ENCODE measurements at regions not wholly inside any gene's neighbourhood (a gene's known extent, or its start where the extent isn't known, plus 50 kb on each side); places are given as distances from the start of the nearest gene placed in this dataset.

DNA sequence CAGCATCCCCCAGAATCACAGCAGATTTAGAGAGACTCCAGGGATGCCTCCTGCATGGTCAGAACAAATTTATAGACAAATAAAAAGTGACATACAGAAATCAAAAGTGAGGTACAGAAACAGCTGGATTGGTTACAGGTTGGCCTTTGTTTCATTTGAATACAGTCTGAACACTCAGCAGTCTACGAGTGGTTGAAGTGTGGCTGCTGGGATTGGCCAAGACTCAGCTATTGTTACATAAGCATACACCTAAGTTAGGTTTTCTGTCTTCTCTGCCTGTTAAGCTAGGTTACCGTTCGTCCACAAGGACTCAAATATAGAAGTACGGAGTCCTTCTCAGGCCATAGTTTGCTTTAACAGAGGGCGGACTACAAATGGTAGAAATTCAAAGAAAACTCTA, 262.4 kb upstream of the SLC14A2 start:
- 83 to 89% methylated on average over 1 to 5 of the region's 5 CpGs for WGBS, 2 donors (ENCODE audit: low coverage in 1 of 2)
- Histone ChIP-seq H3K4me3 (no peak overlapping the region), H3K4me1 (no peaks in the 10 kb centered on the region), H3K9me3 (no peaks in the 10 kb centered on the region), H3K27me3 (no peaks in the 10 kb centered on the region), H3K36me3 (no peaks in the 10 kb centered on the region), H3K27ac (no peak overlapping the region)
- TF ChIP-seq EP300 (IDR thresholded peaks at IDR 0.05; ENCODE audit: low read depth) (no peak), POLR2A (IDR thresholded peaks at IDR 0.05) (no peak), POLR2AphosphoS5 (IDR thresholded peaks at IDR 0.05) (no peak)
- TF ChIP-seq, protein P1, sequence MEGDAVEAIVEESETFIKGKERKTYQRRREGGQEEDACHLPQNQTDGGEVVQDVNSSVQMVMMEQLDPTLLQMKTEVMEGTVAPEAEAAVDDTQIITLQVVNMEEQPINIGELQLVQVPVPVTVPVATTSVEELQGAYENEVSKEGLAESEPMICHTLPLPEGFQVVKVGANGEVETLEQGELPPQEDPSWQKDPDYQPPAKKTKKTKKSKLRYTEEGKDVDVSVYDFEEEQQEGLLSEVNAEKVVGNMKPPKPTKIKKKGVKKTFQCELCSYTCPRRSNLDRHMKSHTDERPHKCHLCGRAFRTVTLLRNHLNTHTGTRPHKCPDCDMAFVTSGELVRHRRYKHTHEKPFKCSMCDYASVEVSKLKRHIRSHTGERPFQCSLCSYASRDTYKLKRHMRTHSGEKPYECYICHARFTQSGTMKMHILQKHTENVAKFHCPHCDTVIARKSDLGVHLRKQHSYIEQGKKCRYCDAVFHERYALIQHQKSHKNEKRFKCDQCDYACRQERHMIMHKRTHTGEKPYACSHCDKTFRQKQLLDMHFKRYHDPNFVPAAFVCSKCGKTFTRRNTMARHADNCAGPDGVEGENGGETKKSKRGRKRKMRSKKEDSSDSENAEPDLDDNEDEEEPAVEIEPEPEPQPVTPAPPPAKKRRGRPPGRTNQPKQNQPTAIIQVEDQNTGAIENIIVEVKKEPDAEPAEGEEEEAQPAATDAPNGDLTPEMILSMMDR (IDR thresholded peaks at IDR 0.05): no peak
- no peak for DNase-seq
- intact Hi-C loops (cut with DNase I; ENCODE audit: low total_unique reads) (no loop called here), in situ Hi-C loops (cut with MboI; ENCODE audit: low pct_ligation_motif_present in 1 of 4, low pct_unique_long_range_greater_than_20kb in 1 of 4, low sequenced_read_pairs in 3 of 4) (no loop called here)

GRCh38 chr18:45353530-45353929, 261.7 kb upstream of the SLC14A2 start:
- in situ Hi-C loops (cut with MboI; ENCODE audit: low pct_ligation_motif_present in 1 of 4, low pct_unique_long_range_greater_than_20kb in 1 of 4, low sequenced_read_pairs in 3 of 4) (no loop called here), intact Hi-C loops (cut with DNase I; ENCODE audit: low total_unique reads) (no loop called here)
- 56 to 83% methylated on average over 1 to 2 of the region's 2 CpGs for WGBS, 2 donors (ENCODE audit: low coverage in 1 of 2)
- Histone ChIP-seq H3K4me3 (no peak overlapping the region), H3K4me1 (no peaks in the 10 kb centered on the region), H3K27ac (no peak overlapping the region), H3K36me3 (no peaks in the 10 kb centered on the region), H3K27me3 (no peaks in the 10 kb centered on the region), H3K9me3 (no peaks in the 10 kb centered on the region)
- no peak for DNase-seq
- no peak for TF ChIP-seq POLR2A (IDR thresholded peaks at IDR 0.05)
- TF ChIP-seq, protein P1 (IDR thresholded peaks at IDR 0.05): no peak
- TF ChIP-seq POLR2AphosphoS5 (IDR thresholded peaks at IDR 0.05): no peak
- TF ChIP-seq EP300 (IDR thresholded peaks at IDR 0.05; ENCODE audit: low read depth): no peak

GRCh38 chr18:45355944-45356520, 259.2 kb upstream of the SLC14A2 start:
- TF ChIP-seq, protein P1 (IDR thresholded peaks at IDR 0.05): no peak
- TF ChIP-seq EP300 (IDR thresholded peaks at IDR 0.05; ENCODE audit: low read depth) (no peak), POLR2A (IDR thresholded peaks at IDR 0.05) (no peak), POLR2AphosphoS5 (IDR thresholded peaks at IDR 0.05) (no peak)
- no peaks in the 10 kb centered on the region for H3K36me3 ChIP-seq
- intact Hi-C loops (cut with DNase I; ENCODE audit: low total_unique reads): no loop called here
- H3K27me3 ChIP-seq: no peaks in the 10 kb centered on the region
- peaks cover 0 to 6% (median 3%) of the 10 kb centered on the region in 4 donors for H3K4me1 ChIP-seq
- H3K27ac ChIP-seq: no peak overlapping the region
- in situ Hi-C loops (cut with MboI; ENCODE audit: low pct_ligation_motif_present in 1 of 4, low pct_unique_long_range_greater_than_20kb in 1 of 4, low sequenced_read_pairs in 3 of 4): no loop called here
- no peak overlapping the region for H3K4me3 ChIP-seq
- DNase-seq: no peak
- H3K9me3 ChIP-seq: no peaks in the 10 kb centered on the region
- 77% methylated on average over 2 of the region's 2 CpGs; no CpG with 5 or more reads in 1 of the 2 donors for WGBS, 2 donors (ENCODE audit: low coverage in 1 of 2)

GRCh38 chr18:45357686-45358470, 257.4 kb upstream of the SLC14A2 start:
- in situ Hi-C loops (cut with MboI; ENCODE audit: low pct_ligation_motif_present in 1 of 4, low pct_unique_long_range_greater_than_20kb in 1 of 4, low sequenced_read_pairs in 3 of 4): no loop called here
- Histone ChIP-seq H3K4me3 (no peak overlapping the region), H3K27me3 (no peaks in the 10 kb centered on the region), H3K4me1 (peaks cover 0 to 6% (median 3%) of the 10 kb centered on the region in 4 donors), H3K27ac (no peak overlapping the region), H3K9me3 (no peaks in the 10 kb centered on the region), H3K36me3 (no peaks in the 10 kb centered on the region)
- TF ChIP-seq EP300 (IDR thresholded peaks at IDR 0.05; ENCODE audit: low read depth) (no peak), POLR2A (IDR thresholded peaks at IDR 0.05) (no peak), POLR2AphosphoS5 (IDR thresholded peaks at IDR 0.05) (no peak)
- TF ChIP-seq, protein P1 (IDR thresholded peaks at IDR 0.05): no peak
- 50 to 76% methylated on average over 1 to 5 of the region's 5 CpGs for WGBS, 2 donors (ENCODE audit: low coverage in 1 of 2)
- intact Hi-C loops (cut with DNase I; ENCODE audit: low total_unique reads): no loop called here
- no peak for DNase-seq

Measured in transverse colon (tissue), 4 donors.